Heart left ventricle (tissue), 13 donors: ENCODE measurements at regions not wholly inside any gene's neighbourhood (a gene's known extent, or its start where the extent isn't known, plus 50 kb on each side); places are given as distances from the start of the nearest gene placed in this dataset.

Experiments
- POLR2A ChIP-seq, 2 donors: fragments of 450-650 bp; IDR thresholded peaks; one replicate each; pipeline ENCODE4 v1.6.1; 2017; ENCODE audit warnings: antibody characterized with exemption in 2 of 2, mild to moderate bottlenecking in 2 of 2, moderate library complexity in 2 of 2
- TF ChIP-seq, protein P1 (sequence below), 12 donors: fragments of 200-600 bp; sonication (generic) in 4 of 12; IDR thresholded peaks; one replicate each; pipeline versions ENCODE4 v1.5.0 to v1.8.0; 2018 to 2022; ENCODE audit warnings: antibody characterized with exemption in 12 of 12, mild to moderate bottlenecking in 5 of 12
- donor health status: ischemic (EF 13 %, LVEDD 7.1; RV severe dilation, severe dysfunction).
- donor health status: DM: no; HTN: yes; CAD: no.
- donor health status: DM: no; HTN: no; CAD: no.
- donor health status: ischemic (EF 25% LVEDD 6.9; RV normal size, moderate dysfunction).
- donor health status: ischemic (EF 25% LVEDD 5.7; RV mildly dilated, moderate dysfunction).
- donor health status: ischemic (EF 35%, LVEDD 5.7; RV mildly dilated, moderate dysfunction).
- donor health status: nonischemic (EF 11% LVEDD 7.7; RV severe dilation, severe dysfunction).
- donor health status: DM: yes; HTN: yes; CAD: no.
- donor health status: PGD.
- donor health status: ischemic (EF 29% LVEDD 5.4; RV normal size, mild dysfunction).
- donor health status: nonischemic (EF 23%, LVEDD 6.1; RV moderate dilation, normal function).

GRCh38 chr11:38710262-38710661 lies 2112.2 kb upstream of the RAG2 start:
- TF ChIP-seq, protein P1, sequence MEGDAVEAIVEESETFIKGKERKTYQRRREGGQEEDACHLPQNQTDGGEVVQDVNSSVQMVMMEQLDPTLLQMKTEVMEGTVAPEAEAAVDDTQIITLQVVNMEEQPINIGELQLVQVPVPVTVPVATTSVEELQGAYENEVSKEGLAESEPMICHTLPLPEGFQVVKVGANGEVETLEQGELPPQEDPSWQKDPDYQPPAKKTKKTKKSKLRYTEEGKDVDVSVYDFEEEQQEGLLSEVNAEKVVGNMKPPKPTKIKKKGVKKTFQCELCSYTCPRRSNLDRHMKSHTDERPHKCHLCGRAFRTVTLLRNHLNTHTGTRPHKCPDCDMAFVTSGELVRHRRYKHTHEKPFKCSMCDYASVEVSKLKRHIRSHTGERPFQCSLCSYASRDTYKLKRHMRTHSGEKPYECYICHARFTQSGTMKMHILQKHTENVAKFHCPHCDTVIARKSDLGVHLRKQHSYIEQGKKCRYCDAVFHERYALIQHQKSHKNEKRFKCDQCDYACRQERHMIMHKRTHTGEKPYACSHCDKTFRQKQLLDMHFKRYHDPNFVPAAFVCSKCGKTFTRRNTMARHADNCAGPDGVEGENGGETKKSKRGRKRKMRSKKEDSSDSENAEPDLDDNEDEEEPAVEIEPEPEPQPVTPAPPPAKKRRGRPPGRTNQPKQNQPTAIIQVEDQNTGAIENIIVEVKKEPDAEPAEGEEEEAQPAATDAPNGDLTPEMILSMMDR (IDR thresholded peaks at IDR 0.05), result no peak
- no peak for TF ChIP-seq POLR2A (IDR thresholded peaks at IDR 0.05)
